ENCODE measurements at regions not wholly inside any gene's neighbourhood (a gene's known extent, or its start where the extent isn't known, plus 50 kb on each side); places are given as distances from the start of the nearest gene placed in this dataset.

- H3K4me1 ChIP-seq (ENCODE audit: control insufficient read depth, extremely low read depth, insufficient read depth, low read length): no peaks in the 10 kb centered on the region
- TF ChIP-seq CTCF (conservative IDR thresholded peaks at IDR 0.05 in 1 of 2, IDR thresholded peaks at IDR 0.05 in 1 of 2; ENCODE audit: low read depth in 1 of 2, low read length in 2 of 2): no peak
- TF ChIP-seq EZH2 (IDR thresholded peaks at IDR 0.05; ENCODE audit: low read length, missing control alignments): no peak
- H3K9ac ChIP-seq (ENCODE audit: insufficient read depth, low read length): no peak overlapping the region
- no peak overlapping the region for H3K27ac ChIP-seq (ENCODE audit: insufficient read depth, low read length)
- H2AFZ ChIP-seq (ENCODE audit: low read length): no peak overlapping the region
- no peak for DNase-seq (ENCODE audit: low read depth in 2 of 2)
- H4K20me1 ChIP-seq (ENCODE audit: control insufficient read depth, extremely low read depth, insufficient read depth, low read length): no peaks in the 10 kb centered on the region
- H3K79me2 ChIP-seq (ENCODE audit: control insufficient read depth, insufficient read depth, low read length): no peaks in the 10 kb centered on the region
- no peak overlapping the region for H3K4me3 ChIP-seq (replicated peaks in 1 of 4; ENCODE audit: control extremely low read depth in 1 of 4, insufficient read depth in 1 of 4, low read depth in 3 of 4, low read length in 4 of 4)
- peaks cover 2% of the 10 kb centered on the region for H3K27me3 ChIP-seq (ENCODE audit: control insufficient read depth, insufficient read depth, low read length)
- no peak overlapping the region for H3K4me2 ChIP-seq (ENCODE audit: extremely low read depth, insufficient read depth, low read length)
- H3K36me3 ChIP-seq (ENCODE audit: control insufficient read depth, insufficient read depth, low read length): no peaks in the 10 kb centered on the region
- no peaks in the 10 kb centered on the region for H3K9me3 ChIP-seq (ENCODE audit: control insufficient read depth, insufficient read depth, low read depth, low read length)
Measured at GRCh38 chr6:845566-845965, 152.6 kb upstream of the EXOC2 start.

GRCh38 chr6:845101-845500, 152.2 kb upstream of the EXOC2 start:
- Histone ChIP-seq H3K9me3 (ENCODE audit: control insufficient read depth, insufficient read depth, low read depth, low read length) (no peaks in the 10 kb centered on the region), H3K27ac (ENCODE audit: insufficient read depth, low read length) (no peak overlapping the region), H3K27me3 (ENCODE audit: control insufficient read depth, insufficient read depth, low read length) (peaks cover 2% of the 10 kb centered on the region), H2AFZ (ENCODE audit: low read length) (no peak overlapping the region), H3K4me2 (ENCODE audit: extremely low read depth, insufficient read depth, low read length) (no peak overlapping the region), H3K36me3 (ENCODE audit: control insufficient read depth, insufficient read depth, low read length) (no peaks in the 10 kb centered on the region), H4K20me1 (ENCODE audit: control insufficient read depth, extremely low read depth, insufficient read depth, low read length) (no peaks in the 10 kb centered on the region), H3K79me2 (ENCODE audit: control insufficient read depth, insufficient read depth, low read length) (no peaks in the 10 kb centered on the region), H3K4me3 (replicated peaks in 1 of 4; ENCODE audit: control extremely low read depth in 1 of 4, insufficient read depth in 1 of 4, low read depth in 3 of 4, low read length in 4 of 4) (no peak overlapping the region), H3K9ac (ENCODE audit: insufficient read depth, low read length) (no peak overlapping the region), H3K4me1 (ENCODE audit: control insufficient read depth, extremely low read depth, insufficient read depth, low read length) (no peaks in the 10 kb centered on the region)
- DNase-seq (ENCODE audit: low read depth in 2 of 2): no peak
- TF ChIP-seq EZH2 (IDR thresholded peaks at IDR 0.05; ENCODE audit: low read length, missing control alignments) (no peak), CTCF (conservative IDR thresholded peaks at IDR 0.05 in 1 of 2, IDR thresholded peaks at IDR 0.05 in 1 of 2; ENCODE audit: low read depth in 1 of 2, low read length in 2 of 2) (no peak)

DNA sequence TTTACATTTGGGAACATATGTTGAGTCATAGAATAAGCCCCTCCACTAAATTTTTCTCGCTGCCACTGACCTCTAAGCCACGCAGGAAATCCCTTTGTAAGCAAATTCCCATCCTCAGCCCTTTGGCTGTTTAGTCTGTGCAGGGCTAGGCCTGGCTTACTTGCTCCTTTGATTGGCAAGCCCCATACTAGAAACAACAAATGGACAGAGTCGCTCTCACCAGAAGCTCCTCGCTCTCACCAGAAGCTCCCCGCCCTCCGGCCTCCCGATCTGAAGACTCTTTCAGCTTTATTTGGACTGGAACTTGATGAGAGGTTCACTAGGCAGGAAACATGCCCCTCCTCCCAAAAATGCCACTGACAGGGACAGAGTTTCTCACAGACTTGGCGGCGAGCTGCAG, 149.2 kb upstream of the EXOC2 start:
- peak overlapping the region; percentile 34 for H2AFZ ChIP-seq (ENCODE audit: low read length)

More for the DNA sequence above, 149.2 kb upstream of the EXOC2 start:
- Histone ChIP-seq H3K9me3 (ENCODE audit: control insufficient read depth, insufficient read depth, low read depth, low read length) (no peaks in the 10 kb centered on the region), H3K27ac (ENCODE audit: insufficient read depth, low read length) (no peak overlapping the region), H4K20me1 (ENCODE audit: control insufficient read depth, extremely low read depth, insufficient read depth, low read length) (no peaks in the 10 kb centered on the region), H3K36me3 (ENCODE audit: control insufficient read depth, insufficient read depth, low read length) (no peaks in the 10 kb centered on the region), H3K4me1 (ENCODE audit: control insufficient read depth, extremely low read depth, insufficient read depth, low read length) (no peaks in the 10 kb centered on the region), H3K4me2 (ENCODE audit: extremely low read depth, insufficient read depth, low read length) (no peak overlapping the region), H3K9ac (ENCODE audit: insufficient read depth, low read length) (no peak overlapping the region), H3K4me3 (replicated peaks in 1 of 4; ENCODE audit: control extremely low read depth in 1 of 4, insufficient read depth in 1 of 4, low read depth in 3 of 4, low read length in 4 of 4) (no peak overlapping the region), H3K79me2 (ENCODE audit: control insufficient read depth, insufficient read depth, low read length) (no peaks in the 10 kb centered on the region), H3K27me3 (ENCODE audit: control insufficient read depth, insufficient read depth, low read length) (peaks cover 2% of the 10 kb centered on the region)
- peak in 1 of 2 donors; percentile 19 for DNase-seq (ENCODE audit: low read depth in 2 of 2)
- no peak for TF ChIP-seq EZH2 (IDR thresholded peaks at IDR 0.05; ENCODE audit: low read length, missing control alignments)
- no peak for TF ChIP-seq CTCF (conservative IDR thresholded peaks at IDR 0.05 in 1 of 2, IDR thresholded peaks at IDR 0.05 in 1 of 2; ENCODE audit: low read depth in 1 of 2, low read length in 2 of 2)
